Activated naive CD8-positive, alpha-beta T cell treated with anti-CD3 and anti-CD28 coated beads, Interleukin-2, amount 10 ng/mL, durations not matched to agents 7 days and 5 days (primary cell): ENCODE measurements at regions not wholly inside any gene's neighbourhood (a gene's known extent, or its start where the extent isn't known, plus 50 kb on each side); places are given as distances from the start of the nearest gene placed in this dataset.

ENCODE experiments used
- ATAC-seq: fragments of 150-1000 bp; cut with Tn5 transposase; one replicate; pipeline ENCODE4 v1.10.0; 2021; ENCODE audit warnings: low read depth, moderate library complexity
- POLR2A ChIA-PET: fragments of 350-600 bp; sonication (Branson Sonifier 250); formaldehyde crosslinking; loops from one replicate; lab custom pipeline; 2021; ENCODE audit warnings: antibody characterized with exemption; lab: Charles Lee
- DNase-seq: peaks from one replicate; pipeline ENCODE4 v3.0.0; 2021
- H3K27ac Mint-ChIP-seq: one replicate; pipeline ENCODE4 v1.8.0; 2022; ENCODE audit warnings: mild to moderate bottlenecking, mixed read lengths
- H3K27me3 Mint-ChIP-seq: one replicate; pipeline ENCODE4 v1.8.0; 2022; ENCODE audit warnings: mild to moderate bottlenecking, moderate library complexity, mixed read lengths
- H3K36me3 Mint-ChIP-seq: one replicate; pipeline ENCODE4 v1.8.0; 2021; ENCODE audit warnings: mild to moderate bottlenecking, mixed read lengths
- H3K4me1 Mint-ChIP-seq: one replicate; pipeline ENCODE4 v1.8.0; 2021; ENCODE audit warnings: mixed read lengths
- H3K4me3 Mint-ChIP-seq: one replicate; pipeline ENCODE4 v1.8.0; 2022; ENCODE audit warnings: mild to moderate bottlenecking, moderate library complexity, mixed read lengths
- H3K9me3 Mint-ChIP-seq: one replicate; pipeline ENCODE4 v1.8.0; 2021; ENCODE audit warnings: mixed read lengths

GRCh38 chr9:18195223-18195622, 278.7 kb upstream of the ADAMTSL1 start:
- Mint-ChIP-seq H3K4me1 (no peaks in the 10 kb centered on the region), H3K4me3 (no peak overlapping the region), H3K9me3 (no peaks in the 10 kb centered on the region), H3K27ac (no peak overlapping the region), H3K27me3 (no peaks in the 10 kb centered on the region), H3K36me3 (no peaks in the 10 kb centered on the region)
- POLR2A ChIA-PET = no interaction called here
- DNase-seq (no peak), ATAC-seq (no peak)

GRCh38 chr9:18202924-18203323, 271.0 kb upstream of the ADAMTSL1 start:
- Mint-ChIP-seq H3K36me3 (no peaks in the 10 kb centered on the region), H3K27ac (no peak overlapping the region), H3K4me3 (no peak overlapping the region), H3K4me1 (no peaks in the 10 kb centered on the region), H3K27me3 (no peaks in the 10 kb centered on the region), H3K9me3 (no peaks in the 10 kb centered on the region)
- POLR2A ChIA-PET = no interaction called here
- ATAC-seq (no peak), DNase-seq (no peak)

GRCh38 chr9:18207735-18208134, 266.2 kb upstream of the ADAMTSL1 start:
- H3K27ac Mint-ChIP-seq = no peak overlapping the region
- no peaks in the 10 kb centered on the region for H3K36me3 Mint-ChIP-seq
- ATAC-seq (no peak), DNase-seq (no peak)
- POLR2A ChIA-PET = no interaction called here
- H3K27me3 Mint-ChIP-seq = no peaks in the 10 kb centered on the region
- H3K9me3 Mint-ChIP-seq = no peaks in the 10 kb centered on the region
- no peak overlapping the region for H3K4me3 Mint-ChIP-seq
- H3K4me1 Mint-ChIP-seq = no peaks in the 10 kb centered on the region

- H3K9me3 Mint-ChIP-seq = no peaks in the 10 kb centered on the region
- H3K4me3 Mint-ChIP-seq = no peak overlapping the region
- H3K27me3 Mint-ChIP-seq = no peaks in the 10 kb centered on the region
- DNase-seq = no peak
- no peak for ATAC-seq
- POLR2A ChIA-PET = no interaction called here
- H3K4me1 Mint-ChIP-seq = no peaks in the 10 kb centered on the region
- H3K27ac Mint-ChIP-seq = no peak overlapping the region
- H3K36me3 Mint-ChIP-seq = no peaks in the 10 kb centered on the region
Observed at GRCh38 chr9:18208166-18209059, 265.5 kb upstream of the ADAMTSL1 start.

GRCh38 chr9:18215626-18216025, 258.3 kb upstream of the ADAMTSL1 start:
- H3K27me3 Mint-ChIP-seq = no peaks in the 10 kb centered on the region
- no peak for ATAC-seq
- no peak overlapping the region for H3K27ac Mint-ChIP-seq
- POLR2A ChIA-PET = no interaction called here
- H3K36me3 Mint-ChIP-seq = no peaks in the 10 kb centered on the region
- no peak for DNase-seq
- H3K9me3 Mint-ChIP-seq = no peaks in the 10 kb centered on the region
- H3K4me3 Mint-ChIP-seq = no peak overlapping the region
- no peaks in the 10 kb centered on the region for H3K4me1 Mint-ChIP-seq

- H3K36me3 Mint-ChIP-seq = no peaks in the 10 kb centered on the region
- no peak overlapping the region for H3K27ac Mint-ChIP-seq
- no peak for DNase-seq
- ATAC-seq = no peak
- H3K4me3 Mint-ChIP-seq = no peak overlapping the region
- POLR2A ChIA-PET = no interaction called here
- H3K4me1 Mint-ChIP-seq = no peaks in the 10 kb centered on the region
- no peaks in the 10 kb centered on the region for H3K9me3 Mint-ChIP-seq
- no peaks in the 10 kb centered on the region for H3K27me3 Mint-ChIP-seq
Observed at GRCh38 chr9:18216376-18216775, 257.6 kb upstream of the ADAMTSL1 start.

GRCh38 chr9:18228101-18228500, 245.9 kb upstream of the ADAMTSL1 start:
- POLR2A ChIA-PET = no interaction called here
- H3K27me3 Mint-ChIP-seq = peaks cover 10% of the 10 kb centered on the region
- H3K9me3 Mint-ChIP-seq = no peaks in the 10 kb centered on the region
- DNase-seq (no peak), ATAC-seq (no peak)
- no peak overlapping the region for H3K4me3 Mint-ChIP-seq
- H3K4me1 Mint-ChIP-seq = no peaks in the 10 kb centered on the region
- no peak overlapping the region for H3K27ac Mint-ChIP-seq
- H3K36me3 Mint-ChIP-seq = no peaks in the 10 kb centered on the region

GRCh38 chr9:18229992-18230676, 243.8 kb upstream of the ADAMTSL1 start:
- POLR2A ChIA-PET = no interaction called here
- no peak overlapping the region for H3K4me3 Mint-ChIP-seq
- ATAC-seq = no peak

GRCh38 chr9:18233311-18233710, 240.6 kb upstream of the ADAMTSL1 start:
- Mint-ChIP-seq H3K36me3 (no peaks in the 10 kb centered on the region), H3K9me3 (no peaks in the 10 kb centered on the region), H3K4me3 (no peak overlapping the region), H3K27ac (no peak overlapping the region), H3K4me1 (no peaks in the 10 kb centered on the region), H3K27me3 (peaks cover 2% of the 10 kb centered on the region)
- ATAC-seq = no peak
- POLR2A ChIA-PET = no interaction called here
- DNase-seq = no peak

More at GRCh38 chr9:18229992-18230676, 243.8 kb upstream of the ADAMTSL1 start:
- no peak for DNase-seq
- H3K9me3 Mint-ChIP-seq = no peaks in the 10 kb centered on the region
- no peak overlapping the region for H3K27ac Mint-ChIP-seq
- no peaks in the 10 kb centered on the region for H3K36me3 Mint-ChIP-seq
- H3K4me1 Mint-ChIP-seq = no peaks in the 10 kb centered on the region
- peaks cover 10% of the 10 kb centered on the region for H3K27me3 Mint-ChIP-seq

GRCh38 chr9:18233776-18234445, 240.0 kb upstream of the ADAMTSL1 start:
- POLR2A ChIA-PET = no interaction called here
- ATAC-seq (no peak), DNase-seq (no peak)
- Mint-ChIP-seq H3K9me3 (no peaks in the 10 kb centered on the region), H3K27ac (no peak overlapping the region), H3K27me3 (peaks cover 2% of the 10 kb centered on the region), H3K4me1 (no peaks in the 10 kb centered on the region), H3K36me3 (no peaks in the 10 kb centered on the region), H3K4me3 (no peak overlapping the region)

- DNase-seq = no peak
- ATAC-seq = no peak
- H3K4me3 Mint-ChIP-seq = no peak overlapping the region
- no peaks in the 10 kb centered on the region for H3K4me1 Mint-ChIP-seq
- H3K36me3 Mint-ChIP-seq = no peaks in the 10 kb centered on the region
- peaks cover 5% of the 10 kb centered on the region for H3K27me3 Mint-ChIP-seq
- H3K9me3 Mint-ChIP-seq = no peaks in the 10 kb centered on the region
- POLR2A ChIA-PET = no interaction called here
- no peak overlapping the region for H3K27ac Mint-ChIP-seq
Observed at GRCh38 chr9:18235181-18235908, 238.6 kb upstream of the ADAMTSL1 start.

- Mint-ChIP-seq H3K9me3 (no peaks in the 10 kb centered on the region), H3K4me1 (no peaks in the 10 kb centered on the region), H3K36me3 (no peaks in the 10 kb centered on the region), H3K4me3 (no peak overlapping the region), H3K27me3 (peaks cover 2% of the 10 kb centered on the region), H3K27ac (no peak overlapping the region)
- POLR2A ChIA-PET = no interaction called here
- no peak for ATAC-seq
- no peak for DNase-seq
Observed at GRCh38 chr9:18236336-18236735, 237.6 kb upstream of the ADAMTSL1 start.

- Mint-ChIP-seq H3K4me3 (no peak overlapping the region), H3K4me1 (no peaks in the 10 kb centered on the region), H3K27me3 (peaks cover 4% of the 10 kb centered on the region), H3K9me3 (no peaks in the 10 kb centered on the region), H3K27ac (no peak overlapping the region), H3K36me3 (no peaks in the 10 kb centered on the region)
- DNase-seq = no peak
- ATAC-seq = no peak
- POLR2A ChIA-PET = no interaction called here
Observed at GRCh38 chr9:18237776-18238175, 236.2 kb upstream of the ADAMTSL1 start.
